HG03280 (cell line): ENCODE measurements at regions not wholly inside any gene's neighbourhood (a gene's known extent, or its start where the extent isn't known, plus 50 kb on each side); places are given as distances from the start of the nearest gene placed in this dataset.
"Not testable (repeated sequence)": the region's sequence is repeated elsewhere in the genome, so short reads cannot be mapped to it uniquely, and the experiment has no call there.

Experiments used
- ATAC-seq: cut with Tn5 transposase; IDR thresholded peaks from one replicate; pipeline ENCODE4 v1.9.1; 2021; ENCODE audit warnings: mild to moderate bottlenecking, moderate library complexity; ENCODE audit not compliant: unreplicated experiment

DNA sequence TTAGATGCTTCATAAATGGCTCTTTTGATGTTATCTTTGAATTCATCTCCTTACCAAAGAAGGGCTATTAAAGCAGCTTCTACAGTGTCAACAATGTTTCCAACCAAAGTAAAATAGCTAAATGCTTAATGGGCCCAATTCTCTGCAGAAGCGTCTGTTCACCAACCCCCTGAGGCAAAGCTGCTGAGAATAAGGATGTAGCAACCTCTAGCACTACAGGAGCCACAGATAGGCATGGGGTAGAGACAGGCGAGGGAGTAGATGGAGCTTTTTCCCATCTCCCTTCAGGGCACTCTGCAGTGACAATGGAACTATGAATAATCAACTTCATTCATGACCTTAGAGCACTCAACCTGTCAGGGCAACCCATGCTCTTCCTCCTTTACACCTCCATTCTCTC, 134.1 kb downstream of the FZD1 start:
- no peak for ATAC-seq

DNA sequence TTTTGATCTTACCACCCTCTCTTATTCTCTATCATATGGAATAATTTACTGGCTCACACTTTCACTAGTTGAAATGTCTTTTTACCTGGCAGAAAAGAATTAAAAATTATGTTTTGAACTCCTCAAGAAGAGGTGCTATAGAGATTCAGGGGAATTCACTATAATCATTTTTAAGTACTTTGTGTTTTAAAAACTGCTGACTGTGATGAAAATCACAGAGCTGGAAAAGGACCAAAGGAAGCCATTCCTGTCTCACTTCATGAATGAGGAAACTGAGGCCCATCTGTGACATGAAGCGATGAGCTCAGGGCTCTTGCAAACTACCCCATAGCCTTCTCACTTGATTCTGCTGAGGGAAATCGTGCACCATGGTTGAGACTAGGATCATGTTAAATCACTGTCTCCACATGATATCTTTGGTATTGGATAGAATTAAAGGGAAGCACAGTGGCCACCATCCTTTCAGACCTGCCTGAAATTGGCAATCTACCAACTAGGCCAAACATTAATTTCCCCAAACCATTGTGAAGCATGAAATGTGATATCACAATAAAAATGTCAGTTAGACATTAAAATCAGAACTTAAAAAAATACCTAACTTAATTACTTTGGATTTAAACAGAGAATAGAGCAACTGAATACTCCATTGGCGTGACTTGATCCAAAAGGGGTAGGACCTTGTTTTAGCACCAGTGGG, 141.0 kb downstream of the FZD1 start:
- ATAC-seq, result no peak

DNA sequence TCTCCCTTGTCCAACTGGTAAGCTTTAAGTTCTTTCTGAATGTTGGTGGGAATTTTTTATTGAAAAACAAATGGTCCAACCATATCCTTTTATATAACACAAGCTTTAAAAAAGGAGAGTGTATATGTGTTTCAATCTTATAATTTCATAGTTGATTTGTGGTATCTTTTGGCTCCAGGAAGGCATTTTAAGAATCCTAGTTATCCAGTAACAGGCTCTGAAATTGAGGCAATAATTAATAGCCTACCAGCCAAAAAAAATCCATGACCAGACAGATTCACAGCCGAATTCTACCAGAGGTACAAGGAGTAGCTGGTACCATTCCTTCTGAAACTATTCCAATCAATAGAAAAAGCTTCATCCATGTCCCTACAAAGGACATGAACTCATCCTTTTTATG, 141.6 kb downstream of the FZD1 start:
- not testable (repeated sequence) for ATAC-seq

DNA sequence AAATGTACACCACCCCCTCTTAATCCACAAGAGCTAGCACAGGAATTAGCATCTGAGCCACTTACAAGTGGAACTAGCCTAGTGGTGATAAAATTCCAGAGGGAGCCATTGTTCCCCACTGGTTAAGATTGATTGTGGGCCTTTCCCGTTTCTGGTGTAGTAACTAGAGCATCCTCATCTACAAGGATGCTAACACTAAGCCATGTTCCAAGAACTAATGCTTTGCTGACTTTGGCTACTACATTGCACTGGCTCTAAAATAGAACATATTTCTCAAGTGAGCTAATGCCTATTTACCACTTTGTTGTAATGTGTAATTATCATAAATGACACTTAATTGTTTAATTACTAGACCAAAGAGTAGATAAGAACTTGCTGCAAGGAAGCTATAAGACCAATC, 143.7 kb downstream of the FZD1 start:
- ATAC-seq, result no peak

DNA sequence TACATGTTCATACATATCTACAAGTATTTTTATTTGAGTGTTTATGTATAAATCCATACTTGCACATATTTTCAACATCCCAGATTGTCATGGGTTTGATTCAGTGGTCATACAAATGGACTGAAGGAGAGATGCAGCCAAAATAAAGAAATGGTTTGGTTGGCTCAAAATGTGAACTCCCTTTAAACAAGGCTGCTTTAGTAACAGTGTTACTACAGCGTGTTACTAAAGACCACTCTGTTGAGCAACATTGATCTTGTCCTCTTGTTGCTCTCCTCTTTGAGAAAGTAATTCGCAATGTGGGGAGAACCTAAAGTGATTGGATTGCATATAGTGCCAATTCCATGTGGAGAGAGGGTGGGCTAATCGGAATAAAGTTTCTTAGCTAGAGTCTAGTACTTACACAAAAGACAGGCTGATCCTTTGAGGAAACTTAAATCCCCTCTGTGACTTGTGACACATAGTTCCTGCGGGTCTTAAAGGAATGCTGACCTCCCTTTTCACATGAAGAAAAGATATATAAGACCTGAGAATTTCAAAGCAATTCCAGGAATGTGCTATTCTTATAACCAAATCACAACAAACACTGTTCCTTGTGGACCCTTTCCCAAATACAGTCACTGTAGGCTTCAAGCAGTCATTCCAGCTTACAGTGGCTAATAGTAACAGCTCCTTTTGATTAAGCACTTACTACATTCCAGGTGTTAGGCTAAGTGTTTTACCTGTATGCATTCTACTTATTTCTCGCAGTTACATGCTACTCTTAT, 144.3 kb downstream of the FZD1 start:
- ATAC-seq, result no peak

DNA sequence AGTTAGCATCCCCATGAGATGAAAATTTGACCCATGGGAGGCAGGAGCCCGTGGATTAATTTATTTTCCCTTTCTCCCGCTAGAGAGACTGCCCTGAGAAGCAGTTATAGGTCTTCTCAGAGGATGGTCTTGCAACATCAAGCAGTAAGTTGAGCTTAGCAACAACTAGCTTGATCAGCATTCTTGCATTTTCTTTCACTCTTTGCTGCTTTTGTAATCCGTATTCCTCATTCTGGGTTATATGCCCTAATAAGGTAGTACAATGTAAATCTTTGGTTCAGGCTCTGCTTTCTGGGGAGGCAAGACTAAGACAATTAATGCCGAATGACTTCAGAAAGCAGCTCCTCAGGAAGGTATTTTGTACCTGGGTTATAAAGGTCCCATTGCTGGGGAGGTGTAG, 146.8 kb downstream of the FZD1 start:
- no peak for ATAC-seq

DNA sequence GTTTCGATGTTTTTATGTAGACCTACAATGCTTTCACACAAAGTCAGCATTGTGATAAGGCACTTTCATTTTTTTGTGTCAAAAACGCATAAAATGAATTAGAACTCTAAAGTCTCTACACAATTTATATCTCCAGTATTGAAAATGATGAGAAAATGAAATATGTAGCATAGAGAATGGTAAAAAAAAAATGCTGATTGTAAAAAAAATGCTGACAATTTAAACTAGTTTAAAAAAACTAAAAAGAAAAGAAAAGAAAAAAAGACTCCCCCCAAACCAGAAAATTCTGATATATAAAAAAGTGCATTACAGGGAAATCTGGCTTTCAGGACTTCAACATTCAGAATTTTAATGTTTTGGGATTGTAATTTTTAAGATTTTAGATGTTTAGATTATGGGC, 148.1 kb downstream of the FZD1 start:
- ATAC-seq, result no peak

DNA sequence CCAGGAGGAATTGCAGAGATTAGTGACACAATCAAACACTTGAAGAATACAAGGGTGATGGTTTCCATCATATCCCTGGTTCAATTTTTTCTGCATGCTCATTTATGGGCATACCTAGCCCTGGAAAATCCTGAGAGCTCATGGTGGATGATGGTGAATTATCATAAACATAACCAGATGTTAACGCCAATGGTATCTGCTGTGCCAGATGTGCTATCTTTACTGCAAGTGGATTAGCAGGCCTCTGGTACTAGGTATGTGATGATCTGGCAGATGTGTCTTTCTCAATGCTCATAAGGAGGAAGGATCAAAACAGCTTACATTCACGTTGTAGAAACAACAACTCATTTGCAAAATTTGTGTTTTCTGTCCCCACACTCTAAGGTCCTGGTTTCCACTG, 150.5 kb downstream of the FZD1 start:
- no peak for ATAC-seq

DNA sequence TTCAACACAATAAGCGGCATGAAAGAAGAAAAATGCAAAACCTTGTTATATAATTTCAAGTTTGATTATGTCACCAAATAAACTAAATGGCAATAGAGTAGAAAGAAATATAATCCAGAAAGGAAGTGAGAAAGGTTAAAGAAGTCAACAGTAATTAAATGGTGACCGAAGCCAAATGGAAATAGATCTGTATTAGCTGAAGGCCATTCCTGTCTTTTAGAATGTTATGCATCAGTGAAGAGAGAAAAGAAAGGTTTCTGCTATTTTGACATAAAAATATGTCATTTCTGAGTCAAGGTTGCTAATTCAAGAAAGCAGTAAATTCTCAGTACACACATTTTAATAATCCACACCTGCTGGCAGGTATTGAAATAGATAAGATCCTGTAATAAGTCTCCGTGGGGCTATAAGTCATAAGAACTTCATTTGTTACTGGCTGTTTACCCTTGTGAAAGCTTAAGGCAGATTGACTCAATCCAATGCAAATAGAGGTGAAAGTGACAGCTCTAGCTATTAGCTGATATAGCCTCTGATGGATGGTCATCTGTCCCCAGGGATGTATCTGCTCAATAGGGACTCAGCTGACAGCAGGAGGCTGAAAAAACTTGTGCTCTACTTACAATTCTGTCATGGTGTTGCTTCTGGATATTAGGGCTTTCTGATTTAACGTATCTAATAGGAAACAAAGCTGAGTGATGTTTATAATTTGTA, 152.1 kb downstream of the FZD1 start:
- ATAC-seq, result no peak

DNA sequence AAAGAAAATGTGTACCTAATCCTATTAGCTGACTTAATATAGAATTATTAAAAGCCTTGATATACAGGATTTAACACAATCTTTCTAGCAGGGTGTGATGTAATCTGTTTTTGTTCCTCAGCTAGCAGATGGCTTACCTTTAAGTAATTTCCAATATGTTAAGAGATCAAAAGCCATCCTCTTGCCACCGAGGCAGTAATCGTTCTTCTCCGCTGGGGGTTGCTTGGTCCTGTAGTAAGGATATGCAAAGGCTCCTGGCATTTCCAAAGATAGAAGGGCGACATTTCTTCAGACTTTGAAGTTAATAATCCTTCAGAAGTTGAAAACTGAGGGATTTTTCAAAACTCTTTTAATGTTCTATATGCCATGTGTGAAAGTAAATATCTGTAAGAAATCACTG, 156.4 kb downstream of the FZD1 start:
- ATAC-seq, result no peak

DNA sequence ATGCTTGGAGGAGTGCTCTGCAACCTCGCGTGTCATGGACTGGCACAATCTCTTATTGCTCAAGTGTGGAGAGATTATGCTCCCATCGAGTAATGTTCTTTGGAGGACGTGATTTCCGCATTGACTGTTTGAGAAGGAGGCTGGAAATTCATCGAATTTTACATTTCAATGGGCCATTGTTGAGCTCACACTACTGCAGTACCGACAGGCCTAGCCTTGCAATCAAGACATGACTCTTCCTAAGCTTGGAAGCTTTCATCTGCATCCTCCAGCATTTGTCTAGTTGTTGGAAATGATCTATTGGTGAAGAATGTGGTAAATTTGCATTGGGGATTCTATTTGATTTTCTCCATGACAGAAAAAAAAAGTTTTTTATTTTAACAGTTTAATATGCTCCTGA, 156.8 kb downstream of the FZD1 start:
- ATAC-seq, result no peak

DNA sequence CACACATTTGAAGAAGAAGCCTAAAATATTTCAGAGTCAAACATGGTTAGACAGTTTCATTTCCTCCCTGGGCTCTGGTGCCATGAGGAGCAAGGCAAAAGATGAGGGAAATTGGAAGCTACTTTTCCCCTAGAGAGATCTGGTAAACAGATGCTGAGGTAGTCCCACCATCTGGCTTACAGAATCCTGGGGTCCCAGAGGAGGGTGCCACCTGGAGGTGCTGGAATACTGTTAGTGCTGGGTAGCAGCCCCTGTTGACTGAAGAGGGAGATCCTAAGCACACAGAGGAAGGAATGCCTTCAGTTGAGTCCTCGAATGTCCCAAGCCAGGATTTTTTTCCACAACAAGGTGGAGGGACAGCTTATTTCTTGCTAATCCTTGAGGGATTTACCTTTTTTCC, 160.1 kb downstream of the FZD1 start:
- no peak for ATAC-seq

DNA sequence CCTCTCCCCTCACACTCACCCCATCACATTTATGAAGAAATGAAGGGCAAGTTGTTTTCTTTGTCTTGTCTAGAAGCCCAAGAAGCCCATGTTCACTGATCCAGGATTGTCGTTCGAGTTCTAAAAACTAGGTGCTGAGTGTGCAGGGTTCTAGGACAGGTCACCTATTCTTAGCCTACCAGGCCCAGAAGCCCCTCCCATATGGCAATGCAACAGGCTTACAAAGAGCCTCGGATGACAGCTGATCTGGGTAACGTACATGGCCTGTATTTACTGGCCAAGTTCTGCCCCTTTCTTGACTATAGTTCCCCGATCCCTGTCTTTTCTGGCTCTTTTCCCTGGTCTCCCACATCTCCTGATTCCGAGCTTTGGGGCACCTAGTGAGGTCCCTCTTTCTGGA, 160.9 kb downstream of the FZD1 start:
- no peak for ATAC-seq

DNA sequence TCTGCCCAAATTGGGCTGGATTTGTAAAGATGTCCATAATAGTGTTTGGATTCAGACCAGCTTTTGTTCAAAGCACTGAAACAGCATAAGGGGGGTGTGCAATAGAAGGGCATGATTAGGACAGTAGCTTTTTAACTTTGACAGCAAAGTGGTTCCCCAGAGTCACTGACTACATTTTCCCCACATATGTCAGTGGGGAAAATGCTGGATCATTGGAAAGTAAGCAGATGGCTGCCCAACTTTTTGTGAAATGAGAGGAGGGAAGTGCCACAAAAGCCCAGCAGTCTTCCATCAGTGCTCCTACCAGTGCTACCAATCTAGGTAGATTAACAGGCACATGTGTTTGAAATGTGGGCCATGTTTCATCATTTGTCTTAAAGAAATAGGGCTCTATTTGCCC, 162.8 kb downstream of the FZD1 start:
- no peak for ATAC-seq

DNA sequence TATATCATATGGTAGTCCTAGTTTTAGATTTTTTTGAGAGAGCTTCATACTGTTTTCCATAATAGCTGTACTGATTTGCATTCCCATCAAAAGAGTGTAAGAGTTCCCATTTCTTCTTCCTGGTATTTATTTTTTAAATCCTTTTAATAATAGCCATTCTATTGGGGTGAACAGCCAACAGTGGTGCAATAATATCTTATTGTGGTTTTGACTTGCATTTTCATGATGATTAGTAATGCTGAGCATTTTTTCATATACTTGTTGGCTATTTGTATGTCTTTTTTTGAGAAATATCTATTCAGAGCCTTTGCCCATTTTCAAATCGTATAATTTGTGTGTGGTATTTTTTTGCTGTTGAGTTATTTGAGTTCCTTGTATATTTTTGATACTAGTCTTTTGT, 167.4 kb downstream of the FZD1 start:
- no peak for ATAC-seq

DNA sequence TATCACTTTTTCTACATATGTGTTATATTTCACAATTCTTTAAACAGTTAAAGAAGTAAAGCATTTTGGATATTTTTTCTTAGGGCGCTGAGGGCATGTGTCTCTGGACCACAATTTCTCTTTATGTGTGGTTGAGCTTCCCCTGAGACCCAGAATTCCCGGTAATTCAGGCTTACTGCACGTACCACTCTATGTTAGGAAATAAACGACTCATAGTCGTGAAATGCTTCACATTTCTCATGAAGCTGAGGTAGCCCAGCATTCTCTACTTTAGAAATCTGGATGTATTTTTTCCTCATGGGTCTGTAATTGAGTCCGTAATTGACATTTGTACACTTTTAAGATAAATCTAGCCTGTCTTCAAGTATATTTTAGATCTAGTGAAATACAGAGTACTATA, 170.6 kb downstream of the FZD1 start:
- ATAC-seq, result no peak

DNA sequence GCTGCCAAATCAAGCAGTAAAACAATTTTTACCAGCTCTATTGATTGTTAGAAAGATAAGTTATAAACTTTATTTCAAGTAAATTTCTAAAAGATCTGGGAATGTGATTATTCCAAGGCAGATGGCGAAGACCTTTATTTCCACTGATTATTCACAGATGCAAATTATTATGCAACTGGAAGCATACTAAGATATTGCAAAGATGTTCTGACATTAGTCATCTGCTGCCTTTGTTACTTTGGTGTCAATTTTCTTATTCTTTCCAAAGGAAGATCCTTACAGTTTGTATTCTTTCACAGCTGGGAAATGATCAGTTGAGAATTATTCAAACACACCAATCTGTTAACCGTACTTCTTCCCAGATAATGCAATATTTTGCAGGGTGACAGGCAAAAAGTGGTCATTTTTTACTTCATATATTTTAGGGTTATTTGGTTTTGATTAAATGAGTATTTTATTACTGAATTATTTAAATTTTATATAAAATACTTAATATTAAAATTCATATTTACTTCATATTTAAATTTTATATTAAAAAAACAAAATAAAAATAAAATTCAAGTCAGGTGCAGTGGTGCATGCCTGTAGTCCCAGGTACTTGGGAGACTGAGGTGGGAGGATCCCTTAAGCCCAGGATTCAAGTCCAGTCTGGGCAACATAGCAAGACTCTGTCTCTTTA, 171.3 kb downstream of the FZD1 start:
- no peak for ATAC-seq

DNA sequence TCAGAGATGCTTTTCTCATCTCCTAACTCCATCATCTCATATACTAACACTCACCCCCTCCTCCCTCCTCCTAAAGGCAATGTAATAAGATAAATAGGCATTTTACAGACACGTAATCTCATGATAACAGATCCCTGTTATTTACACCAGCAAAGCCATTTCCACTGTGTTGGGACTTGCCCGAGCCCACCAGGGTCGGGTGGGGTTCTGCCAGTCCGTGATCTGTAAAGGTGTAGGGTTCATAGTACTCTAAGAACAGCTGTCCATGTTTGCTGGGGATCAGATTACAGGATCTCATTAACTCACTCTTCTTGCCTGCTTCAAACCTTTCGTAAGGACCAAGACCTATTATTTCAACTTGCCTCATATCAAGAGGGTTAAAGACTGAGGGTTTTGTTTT, 172.4 kb downstream of the FZD1 start:
- ATAC-seq, result no peak

DNA sequence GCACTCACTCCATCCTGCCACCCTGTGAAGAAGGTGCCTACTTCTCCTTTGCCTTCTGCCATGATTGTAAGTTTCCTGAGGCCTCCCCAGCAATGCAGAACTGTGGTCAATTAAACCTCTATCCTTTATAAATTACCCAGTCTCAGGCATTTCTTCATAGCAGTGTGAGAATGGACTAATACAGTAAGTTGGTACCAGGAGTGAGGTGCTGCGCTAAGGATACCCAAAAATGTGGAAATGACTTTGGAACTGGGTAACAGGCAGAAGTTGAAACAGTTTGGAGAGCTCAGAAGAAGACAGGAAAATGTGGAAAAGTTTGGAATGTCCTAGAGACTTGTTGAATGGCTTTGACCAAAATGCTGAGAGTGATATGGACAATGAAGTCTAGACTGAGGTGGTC, 176.0 kb downstream of the FZD1 start:
- not testable (repeated sequence) for ATAC-seq

DNA sequence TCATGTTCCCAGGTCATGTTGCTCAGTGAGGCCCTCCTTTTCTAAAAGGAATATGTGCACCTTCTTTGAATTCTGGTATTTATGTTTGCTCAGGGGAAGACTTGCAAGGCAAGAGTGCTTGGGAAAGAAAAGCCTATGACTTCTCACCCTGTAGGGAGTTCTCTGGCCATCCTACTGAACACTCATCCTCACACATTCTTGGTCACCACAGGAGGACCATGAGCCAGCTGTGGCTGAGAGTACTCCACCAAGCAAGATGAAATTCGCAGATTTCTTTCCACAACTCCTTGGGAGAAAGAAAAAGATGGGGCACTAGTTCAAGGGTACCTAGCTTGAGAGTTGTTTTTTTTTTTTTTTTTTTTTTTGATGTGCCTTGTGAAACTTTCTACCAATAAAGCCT, 179.6 kb downstream of the FZD1 start:
- ATAC-seq, result no peak

DNA sequence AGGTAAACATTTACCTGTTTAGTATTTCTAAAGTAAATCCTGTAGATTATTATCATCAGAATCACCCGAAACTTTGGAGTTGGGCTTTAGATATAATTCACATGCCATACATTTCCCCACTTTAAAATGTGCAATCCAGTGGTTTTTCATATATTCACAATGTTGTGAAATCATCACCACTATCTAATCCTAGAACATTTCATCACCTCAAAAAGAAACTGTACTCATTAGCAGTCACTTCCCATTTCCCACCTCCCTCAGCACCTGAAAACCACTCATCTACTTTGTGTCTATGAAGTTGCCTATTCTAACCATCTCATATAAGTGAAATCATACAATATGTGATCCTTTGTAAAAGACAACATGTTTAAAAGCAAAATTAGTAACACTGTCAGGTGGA, 182.6 kb downstream of the FZD1 start:
- ATAC-seq, result no peak

DNA sequence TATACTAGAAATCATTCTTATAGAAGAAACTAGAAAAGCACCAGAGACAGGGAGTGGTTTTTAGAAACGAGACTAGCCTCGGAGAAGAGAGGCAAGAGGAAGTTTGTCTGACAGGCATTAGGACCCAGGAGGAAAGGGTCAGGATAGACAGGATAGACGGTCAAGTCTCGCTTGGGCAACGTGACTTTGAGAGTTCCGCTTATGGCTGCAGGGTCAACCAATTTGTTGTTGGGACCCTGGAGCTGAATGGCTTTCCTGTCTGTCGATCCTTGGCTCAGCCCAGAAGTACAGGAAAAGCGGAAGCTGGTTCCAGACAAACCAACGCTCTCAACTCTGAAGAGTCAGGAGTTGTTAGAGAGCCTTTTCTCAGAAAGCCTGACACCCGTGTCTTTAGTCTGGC, 191.2 kb downstream of the FZD1 start:
- ATAC-seq, result no peak
